Fibroblast of lung (primary cell): ENCODE measurements at regions not wholly inside any gene's neighbourhood (a gene's known extent, or its start where the extent isn't known, plus 50 kb on each side); places are given as distances from the start of the nearest gene placed in this dataset.

ENCODE experiments used
- DNase-seq, 2 donors: peaks; one replicate each; pipeline versions ENCODE4 v3.0.0 to v3.0.0-alpha.2; 2010; ENCODE audit warnings: low read depth in 2 of 2
- H2AFZ ChIP-seq: 2 replicates; pipeline ENCODE4 v1.5.1; 2012; ENCODE audit warnings: low read length, control low read depth, inconsistent platforms
- H3K27ac ChIP-seq: 2 replicates; pipeline ENCODE4 v1.5.1; 2011; ENCODE audit warnings: low read length, control low read depth; ENCODE audit not compliant: insufficient read depth
- H3K27me3 ChIP-seq: 2 replicates; pipeline ENCODE4 v1.5.1; 2011; ENCODE audit warnings: mild to moderate bottlenecking, low read length; ENCODE audit not compliant: control insufficient read depth, insufficient read depth
- H3K36me3 ChIP-seq: 2 replicates; pipeline ENCODE4 v1.5.1; 2011; ENCODE audit warnings: low read length; ENCODE audit not compliant: control insufficient read depth, insufficient read depth
- H3K4me1 ChIP-seq: 2 replicates; pipeline ENCODE4 v1.5.1; 2011; ENCODE audit warnings: low read length; ENCODE audit not compliant: control insufficient read depth, insufficient read depth; ENCODE audit errors: extremely low read depth
- H3K4me2 ChIP-seq: 2 replicates; pipeline ENCODE4 v1.5.1; 2011; ENCODE audit warnings: low read length, control low read depth; ENCODE audit not compliant: insufficient read depth; ENCODE audit errors: extremely low read depth
- H3K4me3 ChIP-seq, 4 experiments: fragments of 200-600 bp in 1 of 4; sonication (generic) in 1 of 4; replicated peaks in 1 of 4; 2 replicates each; pipeline ENCODE4 v1.5.1; 2011 to 2016; ENCODE audit warnings: low read length in 4 of 4, low read depth in 3 of 4, mild to moderate bottlenecking in 3 of 4, control low read depth in 2 of 4, inconsistent platforms in 1 of 4, mixed read lengths in 1 of 4; ENCODE audit not compliant: insufficient read depth in 1 of 4; ENCODE audit errors: control extremely low read depth in 1 of 4
- H3K79me2 ChIP-seq: 2 replicates; pipeline ENCODE4 v1.5.1; 2012; ENCODE audit warnings: mild to moderate bottlenecking, low read length, inconsistent platforms; ENCODE audit not compliant: control insufficient read depth, insufficient read depth
- H3K9ac ChIP-seq: 2 replicates; pipeline ENCODE4 v1.5.1; 2011; ENCODE audit warnings: mild to moderate bottlenecking, low read length, control low read depth; ENCODE audit not compliant: insufficient read depth
- H3K9me3 ChIP-seq: 2 replicates; pipeline ENCODE4 v1.5.1; 2012; ENCODE audit warnings: low read depth, low read length; ENCODE audit not compliant: control insufficient read depth, insufficient read depth
- H4K20me1 ChIP-seq: 2 replicates; pipeline ENCODE4 v1.5.1; 2011; ENCODE audit warnings: low read length; ENCODE audit not compliant: control insufficient read depth, insufficient read depth; ENCODE audit errors: extremely low read depth
- EZH2 ChIP-seq: IDR thresholded peaks from 2 replicates; pipeline ENCODE4 v1.5.1; 2012; ENCODE audit warnings: low read length, control low read depth, mild to moderate bottlenecking; ENCODE audit errors: missing control alignments
- TF ChIP-seq, protein P1 (sequence below), 2 donors: IDR thresholded peaks in 1 of 2; conservative IDR thresholded peaks in 1 of 2; 1 replicate in 1 of 2; 2 replicates in 1 of 2; pipeline ENCODE4 v1.5.1; 2011 to 2012; ENCODE audit warnings: low read length in 2 of 2, control low read depth in 1 of 2, inconsistent platforms in 1 of 2, low read depth in 1 of 2, mild to moderate bottlenecking in 1 of 2

DNA sequence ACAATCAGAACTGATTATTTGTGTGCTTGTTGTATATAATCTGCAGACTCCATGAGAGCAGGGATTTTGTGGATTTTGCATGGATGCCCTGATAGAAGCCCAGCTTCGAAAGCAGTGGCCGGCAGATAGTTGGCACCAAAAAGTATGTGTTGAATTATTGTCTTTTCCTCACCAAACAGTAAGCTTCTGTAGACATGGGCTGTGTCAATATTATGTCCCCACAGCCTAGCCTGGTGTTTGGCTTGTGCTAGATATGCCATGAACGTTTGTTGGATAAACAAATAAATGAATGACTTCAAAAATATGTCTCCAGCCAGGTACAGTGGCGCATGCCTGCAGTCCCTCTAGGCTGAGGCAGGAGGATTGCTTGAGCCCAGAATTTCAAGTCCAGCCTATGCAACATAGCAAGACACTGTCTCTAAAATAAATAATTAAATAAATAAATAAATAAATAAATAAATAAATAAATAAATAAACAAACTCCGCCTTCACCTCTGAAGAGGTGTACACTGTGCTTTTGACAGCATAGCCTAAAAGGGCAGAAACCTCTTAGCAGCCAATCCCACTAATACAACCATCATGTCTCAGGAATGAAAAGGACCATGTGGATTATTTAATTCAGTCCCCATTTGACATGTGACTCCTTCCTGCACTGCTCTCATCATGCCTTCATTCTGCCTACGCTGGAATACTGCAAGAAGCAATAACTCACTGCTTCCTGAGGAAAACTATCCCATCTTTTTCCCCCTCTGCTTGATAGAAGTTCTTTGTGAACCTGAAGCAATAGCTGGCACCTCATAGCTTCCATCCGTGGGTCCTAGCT lies 335.2 kb downstream of the FBXW7 start:
- no peak overlapping the region for H3K4me2 ChIP-seq
- no peak overlapping the region for H3K9ac ChIP-seq
- H3K4me1 ChIP-seq, result no peaks in the 10 kb centered on the region
- DNase-seq, result no peak
- peaks cover 3% of the 10 kb centered on the region for H3K27me3 ChIP-seq
- H3K79me2 ChIP-seq, result no peaks in the 10 kb centered on the region
- no peaks in the 10 kb centered on the region for H3K36me3 ChIP-seq
- no peak overlapping the region for H3K27ac ChIP-seq
- H3K9me3 ChIP-seq, result no peaks in the 10 kb centered on the region
- TF ChIP-seq, protein P1, sequence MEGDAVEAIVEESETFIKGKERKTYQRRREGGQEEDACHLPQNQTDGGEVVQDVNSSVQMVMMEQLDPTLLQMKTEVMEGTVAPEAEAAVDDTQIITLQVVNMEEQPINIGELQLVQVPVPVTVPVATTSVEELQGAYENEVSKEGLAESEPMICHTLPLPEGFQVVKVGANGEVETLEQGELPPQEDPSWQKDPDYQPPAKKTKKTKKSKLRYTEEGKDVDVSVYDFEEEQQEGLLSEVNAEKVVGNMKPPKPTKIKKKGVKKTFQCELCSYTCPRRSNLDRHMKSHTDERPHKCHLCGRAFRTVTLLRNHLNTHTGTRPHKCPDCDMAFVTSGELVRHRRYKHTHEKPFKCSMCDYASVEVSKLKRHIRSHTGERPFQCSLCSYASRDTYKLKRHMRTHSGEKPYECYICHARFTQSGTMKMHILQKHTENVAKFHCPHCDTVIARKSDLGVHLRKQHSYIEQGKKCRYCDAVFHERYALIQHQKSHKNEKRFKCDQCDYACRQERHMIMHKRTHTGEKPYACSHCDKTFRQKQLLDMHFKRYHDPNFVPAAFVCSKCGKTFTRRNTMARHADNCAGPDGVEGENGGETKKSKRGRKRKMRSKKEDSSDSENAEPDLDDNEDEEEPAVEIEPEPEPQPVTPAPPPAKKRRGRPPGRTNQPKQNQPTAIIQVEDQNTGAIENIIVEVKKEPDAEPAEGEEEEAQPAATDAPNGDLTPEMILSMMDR (conservative IDR thresholded peaks at IDR 0.05 in 1 of 2, IDR thresholded peaks at IDR 0.05 in 1 of 2; ENCODE audit: low read depth in 1 of 2, low read length in 2 of 2), result no peak
- TF ChIP-seq EZH2, result no peak
- H2AFZ ChIP-seq, result no peak overlapping the region
- no peaks in the 10 kb centered on the region for H4K20me1 ChIP-seq
- H3K4me3 ChIP-seq, result no peak overlapping the region

DNA sequence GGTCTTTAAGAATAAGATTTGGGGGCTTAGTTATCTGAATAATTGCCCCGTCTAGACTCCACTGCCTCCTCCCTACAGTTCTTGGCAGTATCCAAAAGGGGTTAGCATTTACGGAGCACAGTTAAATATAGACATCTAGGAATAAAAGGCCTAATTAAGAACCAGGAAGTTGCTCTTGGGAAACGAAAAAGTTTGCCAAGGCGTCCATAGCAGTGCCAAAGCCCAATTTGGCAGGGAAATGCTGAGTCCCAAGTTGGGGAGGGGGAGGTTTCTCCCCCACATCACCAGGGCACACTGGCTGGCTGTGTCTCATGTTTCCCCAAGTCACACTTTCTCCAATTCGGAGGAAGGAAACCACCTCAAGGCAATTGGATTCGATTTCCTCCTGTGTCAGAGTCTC lies 338.7 kb downstream of the FBXW7 start:
- H3K4me1 ChIP-seq, result no peaks in the 10 kb centered on the region
- no peaks in the 10 kb centered on the region for H3K9me3 ChIP-seq
- no peaks in the 10 kb centered on the region for H3K79me2 ChIP-seq
- H2AFZ ChIP-seq, result no peak overlapping the region
- no peak overlapping the region for H3K4me2 ChIP-seq
- H3K27ac ChIP-seq, result no peak overlapping the region
- H3K36me3 ChIP-seq, result no peaks in the 10 kb centered on the region
- no peak overlapping the region for H3K4me3 ChIP-seq
- H4K20me1 ChIP-seq, result no peaks in the 10 kb centered on the region
- H3K9ac ChIP-seq, result no peak overlapping the region
- TF ChIP-seq, protein P1 (conservative IDR thresholded peaks at IDR 0.05 in 1 of 2, IDR thresholded peaks at IDR 0.05 in 1 of 2; ENCODE audit: low read depth in 1 of 2, low read length in 2 of 2), result no peak
- no peak for TF ChIP-seq EZH2
- no peak for DNase-seq
- no peaks in the 10 kb centered on the region for H3K27me3 ChIP-seq

DNA sequence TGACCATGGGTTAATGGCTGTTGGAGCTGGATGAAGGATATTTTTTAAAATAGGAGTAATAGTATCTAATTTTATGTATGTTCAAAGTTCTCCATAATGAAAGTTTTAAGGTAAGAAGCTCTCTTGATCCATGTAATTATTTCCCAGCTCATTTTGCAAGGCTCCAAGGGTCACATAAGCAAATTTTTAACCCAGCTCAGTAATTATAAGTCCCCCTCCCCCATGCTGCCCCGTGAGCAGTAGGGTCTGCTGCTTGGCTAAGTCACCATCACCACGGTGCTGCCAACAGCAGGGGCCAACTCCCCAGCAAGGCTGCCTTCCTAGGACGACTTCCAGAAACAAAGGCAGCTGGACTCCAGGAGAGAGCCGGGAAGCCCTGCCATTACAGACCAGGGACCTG lies 340.0 kb downstream of the FBXW7 start:
- no peaks in the 10 kb centered on the region for H3K36me3 ChIP-seq
- no peaks in the 10 kb centered on the region for H4K20me1 ChIP-seq
- TF ChIP-seq, protein P1 (conservative IDR thresholded peaks at IDR 0.05 in 1 of 2, IDR thresholded peaks at IDR 0.05 in 1 of 2; ENCODE audit: low read depth in 1 of 2, low read length in 2 of 2), result no peak
- no peak for TF ChIP-seq EZH2
- H3K4me1 ChIP-seq, result no peaks in the 10 kb centered on the region
- DNase-seq, result no peak
- no peak overlapping the region for H3K9ac ChIP-seq
- no peak overlapping the region for H3K4me2 ChIP-seq
- H3K4me3 ChIP-seq, result no peak overlapping the region
- H3K9me3 ChIP-seq, result no peaks in the 10 kb centered on the region
- H2AFZ ChIP-seq, result no peak overlapping the region
- H3K27me3 ChIP-seq, result no peaks in the 10 kb centered on the region
- no peak overlapping the region for H3K27ac ChIP-seq
- H3K79me2 ChIP-seq, result no peaks in the 10 kb centered on the region
